ENCODE measurements at regions not wholly inside any gene's neighbourhood (a gene's known extent, or its start where the extent isn't known, plus 50 kb on each side); places are given as distances from the start of the nearest gene placed in this dataset.
A peak's percentile ranks its signal among the peaks of the same experiment; 100 is the strongest.

GRCh38 chr1:177360791-177361190 is 190.0 kb downstream of the BRINP2 start:
- Mint-ChIP-seq H3K4me1 (peaks cover 3% of the 10 kb centered on the region), H3K27me3 (ENCODE audit: insufficient read depth, low read depth) (no peaks in the 10 kb centered on the region), H3K9me3 (no peaks in the 10 kb centered on the region), H3K4me3 (no peak overlapping the region), H3K27ac (no peak overlapping the region), H3K36me3 (no peaks in the 10 kb centered on the region)
- Histone ChIP-seq H2AFZ (replicated peaks) (no peak overlapping the region), H4K20me1 (ENCODE audit: low read depth) (no peaks in the 10 kb centered on the region), H3K4me2 (no peak overlapping the region), H3K79me2 (ENCODE audit: low read depth) (no peaks in the 10 kb centered on the region), H3K4me1 (no peaks in the 10 kb centered on the region), H3K9me3 (ENCODE audit: low read depth) (no peaks in the 10 kb centered on the region), H3K9ac (no peak overlapping the region), H3K4me3 (no peak overlapping the region), H3K27me3 (no peaks in the 10 kb centered on the region), H3K27ac (no peak overlapping the region), H3F3A (ENCODE audit: low read depth) (no peaks in the 10 kb centered on the region), H3K36me3 (no peaks in the 10 kb centered on the region)
- TF ChIP-seq CTCF (IDR thresholded peaks at IDR 0.05) = no peak
- no peak for TF ChIP-seq EZH2 (IDR thresholded peaks at IDR 0.05)
- no peak for TF ChIP-seq EZH2phosphoT487 (IDR thresholded peaks at IDR 0.05)
- DNase-seq (ENCODE audit: low spot score) = no peak

- Histone ChIP-seq H3K4me3 (no peak overlapping the region), H3F3A (ENCODE audit: low read depth) (no peaks in the 10 kb centered on the region), H3K4me1 (no peaks in the 10 kb centered on the region), H3K9ac (no peak overlapping the region), H3K27me3 (no peaks in the 10 kb centered on the region), H3K4me2 (no peak overlapping the region), H3K9me3 (ENCODE audit: low read depth) (no peaks in the 10 kb centered on the region), H3K36me3 (no peaks in the 10 kb centered on the region), H3K27ac (no peak overlapping the region), H3K79me2 (ENCODE audit: low read depth) (no peaks in the 10 kb centered on the region), H2AFZ (replicated peaks) (no peak overlapping the region), H4K20me1 (ENCODE audit: low read depth) (no peaks in the 10 kb centered on the region)
- Mint-ChIP-seq H3K27ac (no peak overlapping the region), H3K27me3 (ENCODE audit: insufficient read depth, low read depth) (peaks cover 4% of the 10 kb centered on the region), H3K9me3 (no peaks in the 10 kb centered on the region), H3K4me1 (peaks cover 3% of the 10 kb centered on the region), H3K36me3 (no peaks in the 10 kb centered on the region), H3K4me3 (no peak overlapping the region)
- DNase-seq (ENCODE audit: low spot score) = no peak
- TF ChIP-seq EZH2 (IDR thresholded peaks at IDR 0.05) = no peak
- TF ChIP-seq CTCF (IDR thresholded peaks at IDR 0.05) = no peak
- no peak for TF ChIP-seq EZH2phosphoT487 (IDR thresholded peaks at IDR 0.05)
These were observed 186.1 kb downstream of the BRINP2 start for GRCh38 chr1:177356674-177357435.

- Histone ChIP-seq H3K4me1 (peaks cover 10% of the 10 kb centered on the region), H3K27ac (no peak overlapping the region), H3K9ac (no peak overlapping the region), H3F3A (ENCODE audit: low read depth) (no peaks in the 10 kb centered on the region), H3K9me3 (ENCODE audit: low read depth) (no peaks in the 10 kb centered on the region), H3K36me3 (no peaks in the 10 kb centered on the region), H4K20me1 (ENCODE audit: low read depth) (no peaks in the 10 kb centered on the region), H3K79me2 (ENCODE audit: low read depth) (no peaks in the 10 kb centered on the region), H3K27me3 (no peaks in the 10 kb centered on the region), H2AFZ (replicated peaks) (no peak overlapping the region), H3K4me3 (no peak overlapping the region), H3K4me2 (no peak overlapping the region)
- Mint-ChIP-seq H3K27ac (no peak overlapping the region), H3K27me3 (ENCODE audit: insufficient read depth, low read depth) (peaks cover 4% of the 10 kb centered on the region), H3K36me3 (no peaks in the 10 kb centered on the region), H3K9me3 (no peaks in the 10 kb centered on the region), H3K4me3 (no peak overlapping the region), H3K4me1 (peaks cover 3% of the 10 kb centered on the region)
- DNase-seq (ENCODE audit: low spot score) = peak; percentile 50
- TF ChIP-seq EZH2phosphoT487 (IDR thresholded peaks at IDR 0.05) (no peak), EZH2 (IDR thresholded peaks at IDR 0.05) (no peak), CTCF (IDR thresholded peaks at IDR 0.05) (peak; percentile 62)
These were observed 184.8 kb downstream of the BRINP2 start for GRCh38 chr1:177355575-177355974.
